D721Med (cell line): ENCODE measurements at regions not wholly inside any gene's neighbourhood (a gene's known extent, or its start where the extent isn't known, plus 50 kb on each side); places are given as distances from the start of the nearest gene placed in this dataset.

Experiments used
- DNase-seq: peaks from one replicate; pipeline ENCODE4 v3.0.0; 2011; ENCODE audit warnings: low spot score; ENCODE audit not compliant: insufficient read length
- FAIRE-seq: peaks from 2 replicates; lab custom pipeline; 2011; peaks lifted over from hg19 to GRCh38; lab: Jason Lieb, UNC
- CTCF ChIP-seq: IDR thresholded peaks from 2 replicates; pipeline ENCODE4 v1.5.1; 2012; ENCODE audit warnings: mild to moderate bottlenecking, control low read depth; ENCODE audit not compliant: insufficient read depth; ENCODE audit errors: missing control alignments

DNA sequence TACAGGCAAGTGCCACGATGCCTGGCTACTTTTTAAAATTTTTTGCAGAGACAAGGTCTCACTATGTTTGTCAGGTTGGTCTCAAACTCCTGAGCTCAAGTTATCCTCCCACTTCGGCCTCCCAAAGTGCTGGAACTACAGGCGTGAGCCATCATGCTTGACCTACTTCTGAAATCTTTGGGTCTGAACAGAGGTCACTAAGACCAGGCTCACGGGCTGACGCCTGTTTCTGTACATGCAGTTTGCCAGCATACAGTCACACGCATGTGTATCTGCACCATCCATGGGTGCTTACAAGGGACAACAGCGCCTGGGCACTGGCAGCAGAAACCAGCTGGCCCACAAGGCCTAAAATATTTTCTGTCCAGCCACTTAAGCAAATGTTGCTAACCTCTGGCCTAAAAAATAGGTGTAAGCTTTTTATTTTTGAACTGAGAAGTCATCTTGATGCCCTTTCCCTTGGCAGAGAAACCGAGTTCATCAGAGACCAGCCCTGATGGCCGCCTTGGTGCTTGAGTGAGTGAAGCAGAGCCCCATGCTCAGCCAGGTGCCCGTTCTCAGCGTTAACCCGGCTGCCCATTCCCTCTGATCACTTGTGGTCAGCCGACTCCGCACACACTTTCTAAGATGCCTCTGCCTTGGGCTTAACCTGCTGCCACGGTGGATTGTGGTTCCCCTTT, 425.2 kb downstream of the OCA2 start:
- no peak for TF ChIP-seq CTCF
- DNase-seq (no peak), FAIRE-seq (no peak)

DNA sequence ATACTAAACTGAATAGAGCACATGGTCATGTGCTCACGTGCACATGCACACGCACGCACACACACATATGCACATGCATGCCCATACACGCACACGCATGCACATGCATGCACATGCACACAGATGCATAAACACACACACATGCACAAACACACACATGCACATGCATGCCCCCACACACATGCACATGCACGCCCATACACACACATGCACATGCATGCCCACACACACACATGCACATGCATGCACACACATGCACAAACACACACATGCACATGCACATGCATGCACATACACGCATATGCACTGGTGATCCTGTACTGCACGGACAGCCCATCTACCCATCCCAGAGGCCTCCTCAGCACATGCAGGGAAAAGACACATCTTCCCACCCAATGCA, 426.6 kb downstream of the OCA2 start:
- no peak for TF ChIP-seq CTCF
- DNase-seq, result no peak
- no peak for FAIRE-seq

DNA sequence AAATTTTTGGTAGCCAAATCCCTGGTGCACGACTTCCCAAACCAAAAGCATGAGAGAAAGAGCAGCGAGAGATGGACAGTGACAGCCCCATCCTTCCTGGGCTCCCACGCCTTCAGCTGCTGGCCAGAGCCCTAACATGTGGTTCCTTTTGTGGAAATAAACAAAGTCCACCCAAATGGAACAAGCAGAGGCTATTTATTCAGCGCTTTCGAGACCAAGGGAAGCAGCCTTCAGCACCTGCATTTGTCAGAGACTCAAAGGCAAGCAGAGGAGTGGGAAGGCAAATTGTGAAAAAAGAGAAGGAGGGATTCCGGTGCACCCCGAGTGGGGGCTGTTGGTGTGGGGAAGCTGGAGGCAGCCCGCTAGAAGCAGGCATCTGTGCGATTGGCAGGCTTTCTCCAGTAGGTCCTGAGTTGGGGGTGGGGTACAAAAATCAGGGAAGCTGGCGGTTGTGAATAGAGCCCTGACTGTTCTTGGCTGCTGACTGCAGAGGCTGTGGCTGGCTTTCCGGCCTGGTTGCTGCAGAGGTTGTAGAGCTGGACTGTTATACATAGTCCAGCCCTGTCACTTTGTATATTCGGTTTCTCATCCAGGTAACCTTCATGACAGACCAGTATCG, 427.2 kb downstream of the OCA2 start:
- no peak for TF ChIP-seq CTCF
- DNase-seq, result no peak
- FAIRE-seq, result no peak

DNA sequence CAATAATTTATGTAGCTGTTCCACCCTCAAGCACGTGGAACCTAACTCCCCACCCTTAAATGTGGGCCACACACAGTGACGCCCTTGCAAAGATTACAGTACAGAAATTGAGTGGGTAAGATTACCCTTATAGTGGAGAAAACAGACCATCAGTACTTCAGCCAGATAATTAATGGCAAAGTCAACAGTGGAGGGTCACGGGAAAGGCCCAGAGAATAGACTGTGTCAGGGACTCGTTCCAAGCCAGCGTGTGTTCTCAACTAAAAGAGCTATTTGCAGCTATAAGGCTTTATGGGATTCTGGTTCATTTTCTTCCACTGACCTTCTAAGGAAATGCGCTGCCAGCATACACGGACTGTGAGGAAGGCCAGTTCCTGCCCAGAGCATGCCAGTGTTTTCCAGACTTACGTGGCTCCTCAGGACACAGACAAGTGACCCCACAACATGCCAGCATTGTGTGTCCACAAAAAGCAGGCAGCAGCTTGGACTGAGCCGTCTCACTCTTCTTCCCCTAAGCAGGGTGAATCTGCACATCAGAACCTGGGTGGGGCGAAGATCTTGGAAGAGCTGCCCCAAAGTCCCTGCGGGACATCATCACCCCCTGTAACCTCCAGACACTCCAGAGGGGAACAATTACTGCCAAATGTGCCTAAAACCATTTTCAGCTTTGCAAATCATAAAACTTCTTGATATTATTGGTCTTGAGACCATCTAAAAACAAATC, 428.5 kb downstream of the OCA2 start:
- no peak for DNase-seq
- TF ChIP-seq CTCF, result no peak
- no peak for FAIRE-seq

DNA sequence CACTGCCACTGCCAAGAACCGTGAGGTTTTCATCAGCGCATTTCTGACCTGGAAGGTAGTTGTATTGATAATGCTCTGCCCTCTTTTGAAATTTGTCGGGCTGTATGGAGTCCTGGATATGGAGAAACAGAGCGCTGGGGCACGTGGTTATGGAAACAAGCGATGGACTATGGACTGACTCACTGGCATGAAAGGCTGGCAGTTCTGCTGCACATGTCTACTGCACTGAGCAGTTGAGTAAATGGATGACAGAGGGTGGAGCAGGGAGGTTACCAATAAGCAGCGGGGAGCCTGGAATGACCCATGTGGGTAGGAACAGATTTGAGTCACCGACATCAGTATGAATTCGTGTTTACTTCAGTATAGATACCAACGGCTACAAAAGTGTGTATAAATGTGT, 429.5 kb downstream of the OCA2 start:
- DNase-seq (no peak), FAIRE-seq (no peak)
- TF ChIP-seq CTCF, result no peak

GRCh38 chr15:27668471-27669220, 430.5 kb downstream of the OCA2 start:
- FAIRE-seq (no peak), DNase-seq (no peak)
- TF ChIP-seq CTCF, result no peak
